ENCODE measurements at regions not wholly inside any gene's neighbourhood (a gene's known extent, or its start where the extent isn't known, plus 50 kb on each side); places are given as distances from the start of the nearest gene placed in this dataset.

- TF ChIP-seq POLR2A (IDR thresholded peaks at IDR 0.05): no peak
- TF ChIP-seq CTCF (IDR thresholded peaks at IDR 0.05): no peak
Observed at GRCh38 chr17:14935139-14935841, 329.8 kb downstream of the PMP22 start.
